SK-N-SH treated with all-trans-retinoic acid at 6 μM for 48 hours (cell line): ENCODE measurements at regions not wholly inside any gene's neighbourhood (a gene's known extent, or its start where the extent isn't known, plus 50 kb on each side); places are given as distances from the start of the nearest gene placed in this dataset.

Experiments used
- ARNTL ChIP-seq: fragments of 450-650 bp; formaldehyde crosslinking; IDR thresholded peaks from 2 replicates; pipeline ENCODE4 v1.5.0; 2020; ENCODE audit warnings: low read depth, mild to moderate bottlenecking, moderate library complexity, borderline replicate concordance
- BACH2 ChIP-seq: fragments of 250-450 bp; sonication (Bioruptor Pico); IDR thresholded peaks from 2 replicates; pipeline ENCODE4 v1.9.0; 2021; ENCODE audit warnings: mild to moderate bottlenecking, borderline replicate concordance
- CSDC2 ChIP-seq: fragments of 250-450 bp; sonication (Bioruptor Pico); IDR thresholded peaks from 2 replicates; pipeline ENCODE4 v1.5.0; 2020; ENCODE audit warnings: mild to moderate bottlenecking, moderate library complexity
- CSRNP3 ChIP-seq: fragments of 250-450 bp; sonication (Bioruptor Pico); IDR thresholded peaks from 2 replicates; pipeline ENCODE4 v1.5.1; 2021; ENCODE audit warnings: mild to moderate bottlenecking, moderate library complexity
- TCF4 ChIP-seq: fragments of 250-450 bp; sonication (Bioruptor Pico); IDR thresholded peaks from 2 replicates; pipeline ENCODE4 v1.8.0; 2021; ENCODE audit warnings: mild to moderate bottlenecking, moderate library complexity, borderline replicate concordance

- no peak for TF ChIP-seq CSDC2 (CRISPR knock-in tag)
- no peak for TF ChIP-seq CSRNP3 (CRISPR knock-in tag)
- TF ChIP-seq BACH2 (CRISPR knock-in tag) = no peak
- no peak for TF ChIP-seq ARNTL
- no peak for TF ChIP-seq TCF4
These were observed 60.3 kb upstream of the UNC5B start for GRCh38 chr10:71152043-71152442.
